ENCODE measurements at regions not wholly inside any gene's neighbourhood (a gene's known extent, or its start where the extent isn't known, plus 50 kb on each side); places are given as distances from the start of the nearest gene placed in this dataset.

DNA sequence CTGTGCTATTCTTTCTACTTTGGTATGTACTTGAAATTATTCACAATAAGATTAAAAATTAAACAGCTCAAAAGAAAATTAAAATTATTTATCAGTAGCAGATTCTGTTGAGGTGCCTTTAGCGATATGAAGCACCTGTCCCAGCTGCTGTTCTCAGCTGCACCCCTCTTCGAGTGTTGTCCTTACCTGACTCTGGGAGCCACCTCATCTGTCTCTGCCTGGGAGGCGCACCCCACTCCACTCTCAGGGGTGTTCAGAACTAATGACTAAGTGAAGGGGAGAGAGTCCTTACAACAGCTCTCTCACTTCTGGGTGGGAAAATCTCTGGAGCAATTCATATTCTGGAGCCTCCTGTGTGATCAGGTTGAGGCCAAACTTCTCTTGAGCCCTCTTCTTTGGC lies 745.7 kb downstream of the RFPL4B start:
- no peaks in the 10 kb centered on the region for H3K9me2 ChIP-seq
- H3K27me3 ChIP-seq (ENCODE audit: insufficient read depth), result no peaks in the 10 kb centered on the region
- POLR2A ChIA-PET, result no interaction called here
- H3K4me3 ChIP-seq (ENCODE audit: low read depth in 2 of 2, low read length in 1 of 2), result no peak overlapping the region
- no peak overlapping the region for H3K9ac ChIP-seq
- WGBS (ENCODE audit: low lambda C conversion rate), result 99% methylated on average over 3 of the region's 3 CpGs
- no peaks in the 10 kb centered on the region for H3K79me2 ChIP-seq (ENCODE audit: insufficient read depth)
- no peaks in the 10 kb centered on the region for H4K20me1 ChIP-seq (ENCODE audit: insufficient read depth)
- no peak overlapping the region; the same call in 1 of the 2 replicates for H2AFZ ChIP-seq (ENCODE audit: low read depth)
- H3K9me3 ChIP-seq, result no peaks in the 10 kb centered on the region
- no peak overlapping the region; a peak in 1 of 4 replicates for H3K27ac ChIP-seq (ENCODE audit: low read depth in 2 of 2, low read length in 1 of 2)
- no peaks in the 10 kb centered on the region for H3F3A ChIP-seq (replicated peaks; ENCODE audit: insufficient read depth)
- H3K4me1 ChIP-seq (ENCODE audit: control insufficient read depth in 1 of 2, insufficient read depth in 2 of 2, low read depth in 1 of 2, low read length in 1 of 2), result peaks cover 0 to 4% of the 10 kb centered on the region in 2 experiments; a peak in 2 of 4 replicates
- CTCF ChIA-PET, result interaction anchor here (0.8 kb wide), 1 partner anchor 797 kb away, joined by 3 read pairs; no protein-coding TSS in a partner anchor
- no peak for DNase-seq
- no peaks in the 10 kb centered on the region for H3K36me3 ChIP-seq (replicated peaks in 1 of 2; ENCODE audit: control insufficient read depth in 1 of 2, insufficient read depth in 2 of 2, low read length in 1 of 2)
- TF ChIP-seq YY1 (IDR thresholded peaks at IDR 0.05; ENCODE audit: low read depth) (no peak), ELF1 (IDR thresholded peaks at IDR 0.05) (no peak), RXRA (IDR thresholded peaks at IDR 0.05; ENCODE audit: borderline replicate concordance, low read depth) (no peak), GABPA (IDR thresholded peaks at IDR 0.05; ENCODE audit: low read depth) (no peak), RCOR1 (IDR thresholded peaks at IDR 0.05; ENCODE audit: low read length) (no peak), TAF1 (IDR thresholded peaks at IDR 0.05; ENCODE audit: borderline replicate concordance, low read depth, low read length) (no peak), FOXM1 (IDR thresholded peaks at IDR 0.05; ENCODE audit: low read depth) (no peak), MXI1 (IDR thresholded peaks at IDR 0.05; ENCODE audit: low read depth, low read length) (no peak), RAD21 (IDR thresholded peaks at IDR 0.05; ENCODE audit: low read length) (no peak), EP300 (IDR thresholded peaks at IDR 0.05; ENCODE audit: borderline replicate concordance in 1 of 2, low read depth in 1 of 2, low read length in 1 of 2) (no peak)
- TF ChIP-seq, protein P1, sequence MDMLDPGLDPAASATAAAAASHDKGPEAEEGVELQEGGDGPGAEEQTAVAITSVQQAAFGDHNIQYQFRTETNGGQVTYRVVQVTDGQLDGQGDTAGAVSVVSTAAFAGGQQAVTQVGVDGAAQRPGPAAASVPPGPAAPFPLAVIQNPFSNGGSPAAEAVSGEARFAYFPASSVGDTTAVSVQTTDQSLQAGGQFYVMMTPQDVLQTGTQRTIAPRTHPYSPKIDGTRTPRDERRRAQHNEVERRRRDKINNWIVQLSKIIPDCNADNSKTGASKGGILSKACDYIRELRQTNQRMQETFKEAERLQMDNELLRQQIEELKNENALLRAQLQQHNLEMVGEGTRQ (IDR thresholded peaks at IDR 0.05; ENCODE audit: borderline replicate concordance, low read depth, low read length), result no peak
- TF ChIP-seq, protein P2, sequence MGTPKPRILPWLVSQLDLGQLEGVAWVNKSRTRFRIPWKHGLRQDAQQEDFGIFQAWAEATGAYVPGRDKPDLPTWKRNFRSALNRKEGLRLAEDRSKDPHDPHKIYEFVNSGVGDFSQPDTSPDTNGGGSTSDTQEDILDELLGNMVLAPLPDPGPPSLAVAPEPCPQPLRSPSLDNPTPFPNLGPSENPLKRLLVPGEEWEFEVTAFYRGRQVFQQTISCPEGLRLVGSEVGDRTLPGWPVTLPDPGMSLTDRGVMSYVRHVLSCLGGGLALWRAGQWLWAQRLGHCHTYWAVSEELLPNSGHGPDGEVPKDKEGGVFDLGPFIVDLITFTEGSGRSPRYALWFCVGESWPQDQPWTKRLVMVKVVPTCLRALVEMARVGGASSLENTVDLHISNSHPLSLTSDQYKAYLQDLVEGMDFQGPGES (IDR thresholded peaks at IDR 0.05; ENCODE audit: low read depth, low read length), result no peak
- TF ChIP-seq, protein P3, sequence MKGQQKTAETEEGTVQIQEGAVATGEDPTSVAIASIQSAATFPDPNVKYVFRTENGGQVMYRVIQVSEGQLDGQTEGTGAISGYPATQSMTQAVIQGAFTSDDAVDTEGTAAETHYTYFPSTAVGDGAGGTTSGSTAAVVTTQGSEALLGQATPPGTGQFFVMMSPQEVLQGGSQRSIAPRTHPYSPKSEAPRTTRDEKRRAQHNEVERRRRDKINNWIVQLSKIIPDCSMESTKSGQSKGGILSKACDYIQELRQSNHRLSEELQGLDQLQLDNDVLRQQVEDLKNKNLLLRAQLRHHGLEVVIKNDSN (IDR thresholded peaks at IDR 0.05; ENCODE audit: borderline replicate concordance, low read depth), result no peak
- H3K4me2 ChIP-seq, result no peak overlapping the region

DNA sequence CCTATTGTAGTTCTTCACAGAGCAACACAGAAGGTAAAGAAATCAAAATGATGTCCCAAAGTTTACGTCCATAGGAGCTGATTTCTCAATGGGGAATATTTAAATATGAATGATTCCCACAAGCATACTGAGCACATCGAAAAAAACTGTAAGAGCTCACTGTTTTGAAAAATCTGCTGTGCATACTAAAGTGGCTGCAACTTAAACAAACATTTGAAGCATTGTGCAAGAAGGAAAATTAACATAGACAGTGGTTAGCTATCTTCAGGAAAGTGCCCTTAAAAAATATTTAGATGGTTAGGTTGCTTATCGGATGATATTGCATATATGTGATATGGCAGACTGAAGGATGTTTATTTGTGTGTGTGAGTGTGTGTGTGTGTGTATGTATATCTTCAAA lies 747.6 kb downstream of the RFPL4B start:
- Histone ChIP-seq H3K27ac (ENCODE audit: low read depth in 2 of 2, low read length in 1 of 2) (no peak overlapping the region), H2AFZ (ENCODE audit: low read depth) (0 out of 2 replicates have a peak overlapping the region, but pooled peaks have one; percentile 1), H3K4me2 (no peak overlapping the region), H3K27me3 (ENCODE audit: insufficient read depth) (no peaks in the 10 kb centered on the region), H3K9me2 (no peaks in the 10 kb centered on the region), H3K9me3 (no peaks in the 10 kb centered on the region), H4K20me1 (ENCODE audit: insufficient read depth) (no peaks in the 10 kb centered on the region), H3K9ac (no peak overlapping the region), H3K4me3 (ENCODE audit: low read depth in 2 of 2, low read length in 1 of 2) (no peak overlapping the region), H3F3A (replicated peaks; ENCODE audit: insufficient read depth) (no peaks in the 10 kb centered on the region), H3K79me2 (ENCODE audit: insufficient read depth) (no peaks in the 10 kb centered on the region), H3K36me3 (replicated peaks in 1 of 2; ENCODE audit: control insufficient read depth in 1 of 2, insufficient read depth in 2 of 2, low read length in 1 of 2) (peaks cover 0 to 1% of the 10 kb centered on the region in 2 experiments), H3K4me1 (ENCODE audit: control insufficient read depth in 1 of 2, insufficient read depth in 2 of 2, low read depth in 1 of 2, low read length in 1 of 2) (peaks cover 0 to 4% of the 10 kb centered on the region in 2 experiments; a peak in 2 of 4 replicates)
- 64% methylated on average over 3 of the region's 3 CpGs for WGBS (ENCODE audit: low lambda C conversion rate)
- TF ChIP-seq ELF1 (IDR thresholded peaks at IDR 0.05), result no peak
- no peak for TF ChIP-seq YY1 (IDR thresholded peaks at IDR 0.05; ENCODE audit: low read depth)
- TF ChIP-seq FOXM1 (IDR thresholded peaks at IDR 0.05; ENCODE audit: low read depth), result no peak
- TF ChIP-seq EP300 (IDR thresholded peaks at IDR 0.05; ENCODE audit: borderline replicate concordance in 1 of 2, low read depth in 1 of 2, low read length in 1 of 2), result no peak
- TF ChIP-seq, protein P2 (IDR thresholded peaks at IDR 0.05; ENCODE audit: low read depth, low read length), result no peak
- DNase-seq, result no peak
- POLR2A ChIA-PET, result no interaction called here
- CTCF ChIA-PET, result no interaction called here

Measured in SK-N-SH (cell line).